ACC112 (cell line): ENCODE measurements at regions not wholly inside any gene's neighbourhood (a gene's known extent, or its start where the extent isn't known, plus 50 kb on each side); places are given as distances from the start of the nearest gene placed in this dataset.

Source experiments
- H2AFZ ChIP-seq: fragments of 200-600 bp; sonication (generic); one replicate; pipeline ENCODE4 v1.6.0; 2017; ENCODE audit warnings: antibody characterized with exemption, low read length; ENCODE audit not compliant: unreplicated experiment
- H3K27ac ChIP-seq: fragments of 200-600 bp; sonication (generic); 2 replicates; pipeline ENCODE4 v1.5.1; 2014; ENCODE audit warnings: low read depth, mild to moderate bottlenecking, antibody characterized with exemption, low read length, moderate library complexity
- H3K27me3 ChIP-seq: fragments of 200-600 bp; sonication (generic); 2 replicates; pipeline ENCODE4 v1.6.1; 2014; ENCODE audit warnings: mild to moderate bottlenecking, antibody characterized with exemption, low read length, moderate library complexity, mixed read lengths; ENCODE audit not compliant: insufficient read depth
- H3K36me3 ChIP-seq: fragments of 200-600 bp; sonication (generic); 2 replicates; pipeline ENCODE4 v1.6.1; 2016; ENCODE audit warnings: mild to moderate bottlenecking, antibody characterized with exemption, low read length, moderate library complexity, mixed read lengths; ENCODE audit not compliant: insufficient read depth
- H3K4me1 ChIP-seq: fragments of 200-600 bp; sonication (generic); one replicate; pipeline ENCODE4 v1.6.1; 2016; ENCODE audit warnings: low read length, mixed read lengths; ENCODE audit not compliant: insufficient read depth, unreplicated experiment, control insufficient read depth
- H3K4me3 ChIP-seq: fragments of 200-600 bp; sonication (generic); 2 replicates; pipeline ENCODE4 v1.5.1; 2014; ENCODE audit warnings: mild to moderate bottlenecking, low read depth, low read length
- H3K79me2 ChIP-seq: fragments of 200-600 bp; sonication (generic); one replicate; pipeline ENCODE4 v1.6.0; 2016; ENCODE audit warnings: low read length; ENCODE audit not compliant: control insufficient read depth, unreplicated experiment, insufficient read depth

DNA sequence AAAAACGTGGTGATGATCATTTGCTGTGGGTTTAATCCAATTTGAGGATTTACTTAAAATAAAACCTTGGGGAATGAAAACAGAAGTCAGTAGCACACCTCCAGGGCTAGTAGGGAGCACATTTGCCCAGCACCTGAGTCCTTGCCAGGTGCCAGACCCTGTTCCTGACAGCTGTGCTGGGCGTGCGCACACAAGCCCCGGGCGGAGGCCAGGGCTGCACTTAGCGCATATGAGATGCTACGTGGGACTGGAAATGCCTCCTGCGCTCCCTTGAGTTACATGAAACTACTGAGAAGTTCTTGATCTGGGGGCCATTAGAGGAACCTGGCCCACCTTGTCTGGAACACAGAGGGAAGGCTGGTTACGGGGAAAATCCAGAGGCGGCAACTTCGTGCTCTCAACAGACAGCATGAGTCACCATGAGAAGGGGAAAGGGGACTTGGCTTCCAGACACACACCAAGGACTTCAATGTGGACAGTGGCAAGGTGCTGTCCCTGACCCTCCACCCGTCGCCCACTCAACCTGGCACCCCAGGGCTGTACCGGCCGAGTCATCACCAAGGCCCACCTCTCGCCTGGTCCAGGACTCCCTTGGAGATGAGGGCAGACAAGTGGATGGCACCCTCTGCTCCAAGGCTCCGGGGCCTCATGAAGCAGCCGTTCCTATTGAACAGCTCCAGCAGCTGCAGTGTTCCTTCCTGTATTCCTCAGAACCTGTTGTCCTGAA lies 1468.6 kb downstream of the BRD1 start:
- no peak overlapping the region for H3K4me3 ChIP-seq
- H3K27ac ChIP-seq = no peak overlapping the region
- no peaks in the 10 kb centered on the region for H3K79me2 ChIP-seq
- no peaks in the 10 kb centered on the region for H3K27me3 ChIP-seq
- H3K36me3 ChIP-seq = no peaks in the 10 kb centered on the region
- no peaks in the 10 kb centered on the region for H3K4me1 ChIP-seq
- no peak overlapping the region for H2AFZ ChIP-seq

DNA sequence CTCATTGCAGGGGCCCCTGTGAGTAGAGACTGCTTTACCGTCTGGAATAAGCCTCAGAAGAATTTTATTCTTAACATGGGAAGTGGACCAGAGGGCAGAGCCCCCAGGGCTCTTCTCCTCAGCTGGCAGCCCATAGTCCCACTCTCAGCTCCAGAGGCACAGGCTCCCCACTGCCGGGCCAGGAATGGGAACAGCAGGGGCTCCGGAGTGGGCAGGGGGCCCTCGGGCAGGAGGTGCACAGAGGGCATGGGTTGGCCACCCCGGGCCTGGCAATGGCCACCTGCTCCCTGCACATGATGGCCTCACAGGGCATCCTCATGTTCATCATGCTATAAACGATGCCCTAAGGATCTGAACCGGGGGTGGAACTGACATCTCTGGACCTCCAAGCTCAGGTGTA lies 1469.7 kb downstream of the BRD1 start:
- Histone ChIP-seq H3K36me3 (no peaks in the 10 kb centered on the region), H3K27ac (no peak overlapping the region), H3K4me3 (no peak overlapping the region), H3K4me1 (no peaks in the 10 kb centered on the region), H2AFZ (no peak overlapping the region), H3K79me2 (no peaks in the 10 kb centered on the region), H3K27me3 (no peaks in the 10 kb centered on the region)

DNA sequence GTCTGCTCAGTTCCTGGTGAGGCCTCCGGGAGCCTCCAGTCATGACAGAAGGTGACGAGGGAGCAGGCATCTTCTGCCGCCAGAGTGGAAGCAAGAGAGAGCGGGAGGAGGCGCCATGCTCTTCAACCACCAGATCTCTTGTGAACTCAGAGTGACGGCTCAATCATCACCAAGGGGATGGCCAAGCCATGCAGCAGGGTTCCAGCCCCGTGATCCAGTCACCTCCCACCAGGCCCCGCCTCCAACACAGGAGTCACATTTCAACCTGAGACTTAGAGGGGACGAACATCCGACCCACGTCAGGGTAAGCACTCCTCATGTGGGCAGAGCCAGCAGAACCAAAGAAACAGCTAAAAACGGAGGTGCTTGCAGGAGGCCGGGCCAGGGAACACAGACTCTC lies 1470.5 kb downstream of the BRD1 start:
- no peaks in the 10 kb centered on the region for H3K4me1 ChIP-seq
- no peak overlapping the region for H2AFZ ChIP-seq
- no peak overlapping the region for H3K27ac ChIP-seq
- H3K4me3 ChIP-seq = no peak overlapping the region
- H3K27me3 ChIP-seq = no peaks in the 10 kb centered on the region
- H3K36me3 ChIP-seq = no peaks in the 10 kb centered on the region
- no peaks in the 10 kb centered on the region for H3K79me2 ChIP-seq

DNA sequence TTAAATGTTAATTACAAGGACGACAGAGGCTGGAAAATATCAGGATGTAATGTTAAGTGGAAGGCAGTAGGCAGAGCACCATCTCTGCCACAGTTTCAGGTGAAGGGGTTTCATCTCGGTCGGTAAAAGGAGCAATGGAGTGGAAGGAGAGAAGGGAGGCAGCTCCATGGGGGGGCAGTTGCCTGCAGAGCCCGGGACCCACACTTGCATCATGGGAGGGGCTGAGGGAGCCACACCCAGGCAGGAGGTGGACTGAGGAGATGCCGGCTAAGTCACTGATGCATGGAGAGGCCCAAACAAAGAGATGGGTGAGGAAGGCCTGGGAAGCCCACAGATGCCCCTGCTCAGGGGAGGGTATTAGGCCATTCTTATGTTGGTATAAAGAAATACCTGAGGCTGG lies 1470.9 kb downstream of the BRD1 start:
- no peak overlapping the region for H2AFZ ChIP-seq
- H3K79me2 ChIP-seq = no peaks in the 10 kb centered on the region
- no peak overlapping the region for H3K27ac ChIP-seq
- no peaks in the 10 kb centered on the region for H3K36me3 ChIP-seq
- no peak overlapping the region for H3K4me3 ChIP-seq
- no peaks in the 10 kb centered on the region for H3K27me3 ChIP-seq
- no peaks in the 10 kb centered on the region for H3K4me1 ChIP-seq

DNA sequence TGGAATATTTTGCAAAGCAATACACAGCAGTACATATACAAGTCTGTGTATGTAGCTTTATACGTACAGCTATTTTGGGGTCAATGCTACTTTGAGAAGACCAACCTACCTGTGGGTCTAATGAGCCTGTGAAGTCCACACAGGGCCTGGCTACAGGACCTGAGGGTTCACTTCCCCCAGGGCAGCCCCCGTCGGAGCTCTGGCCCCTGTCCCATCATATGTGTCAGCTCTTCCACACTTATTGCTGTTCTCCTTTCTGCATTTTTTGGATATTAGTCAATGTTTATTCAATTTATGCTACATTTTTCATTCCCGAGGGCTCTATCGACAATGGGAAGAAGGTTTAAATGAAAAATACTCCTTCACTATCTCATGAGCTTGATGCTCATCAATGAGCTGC lies 1473.6 kb downstream of the BRD1 start:
- Histone ChIP-seq H3K4me1 (no peaks in the 10 kb centered on the region), H3K4me3 (no peak overlapping the region), H3K27ac (no peak overlapping the region), H3K79me2 (no peaks in the 10 kb centered on the region), H3K36me3 (no peaks in the 10 kb centered on the region), H3K27me3 (no peaks in the 10 kb centered on the region), H2AFZ (no peak overlapping the region)

DNA sequence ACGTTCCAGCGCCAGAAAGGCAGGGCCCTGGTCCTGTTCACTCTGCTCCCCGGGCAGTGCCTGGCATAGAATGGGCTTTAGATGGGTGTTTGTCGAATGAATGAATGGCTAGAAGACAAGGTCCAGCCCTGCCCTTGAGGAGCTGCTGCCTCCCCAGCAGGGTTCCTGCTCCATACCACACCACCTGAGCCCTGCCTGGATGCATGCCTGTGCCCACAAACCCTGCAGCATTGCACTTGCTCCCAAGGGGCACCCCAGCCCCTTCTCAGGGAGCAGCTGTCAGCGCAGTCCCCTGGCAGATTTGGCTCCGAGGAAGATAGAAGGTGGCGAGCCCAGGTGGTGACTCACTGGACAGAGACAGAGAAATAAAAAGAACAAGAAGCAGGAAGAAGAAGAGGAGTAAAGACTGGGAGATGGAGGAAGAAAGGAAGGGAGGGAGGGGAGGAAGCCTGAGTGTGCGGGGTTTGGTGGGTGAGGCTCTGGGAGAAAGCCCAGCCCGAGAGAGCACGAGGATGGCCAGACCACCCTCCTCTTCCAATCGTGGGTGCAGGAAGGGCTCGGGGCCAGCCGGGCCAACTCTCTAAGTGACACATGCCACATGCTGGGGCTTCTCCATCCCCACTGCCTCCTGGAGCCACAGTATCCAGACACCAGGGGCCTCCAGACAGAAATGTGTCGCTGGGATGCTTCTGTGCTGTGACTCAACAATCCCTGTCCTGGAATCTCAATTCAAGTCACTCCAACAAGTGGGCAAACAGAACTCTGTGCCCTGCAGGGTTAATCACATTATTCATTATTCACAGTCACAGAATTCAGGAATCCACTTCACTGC lies 1474.3 kb downstream of the BRD1 start:
- Histone ChIP-seq H3K4me3 (no peak overlapping the region), H3K27me3 (no peaks in the 10 kb centered on the region), H3K79me2 (no peaks in the 10 kb centered on the region), H3K27ac (no peak overlapping the region), H3K4me1 (no peaks in the 10 kb centered on the region), H2AFZ (no peak overlapping the region), H3K36me3 (no peaks in the 10 kb centered on the region)

DNA sequence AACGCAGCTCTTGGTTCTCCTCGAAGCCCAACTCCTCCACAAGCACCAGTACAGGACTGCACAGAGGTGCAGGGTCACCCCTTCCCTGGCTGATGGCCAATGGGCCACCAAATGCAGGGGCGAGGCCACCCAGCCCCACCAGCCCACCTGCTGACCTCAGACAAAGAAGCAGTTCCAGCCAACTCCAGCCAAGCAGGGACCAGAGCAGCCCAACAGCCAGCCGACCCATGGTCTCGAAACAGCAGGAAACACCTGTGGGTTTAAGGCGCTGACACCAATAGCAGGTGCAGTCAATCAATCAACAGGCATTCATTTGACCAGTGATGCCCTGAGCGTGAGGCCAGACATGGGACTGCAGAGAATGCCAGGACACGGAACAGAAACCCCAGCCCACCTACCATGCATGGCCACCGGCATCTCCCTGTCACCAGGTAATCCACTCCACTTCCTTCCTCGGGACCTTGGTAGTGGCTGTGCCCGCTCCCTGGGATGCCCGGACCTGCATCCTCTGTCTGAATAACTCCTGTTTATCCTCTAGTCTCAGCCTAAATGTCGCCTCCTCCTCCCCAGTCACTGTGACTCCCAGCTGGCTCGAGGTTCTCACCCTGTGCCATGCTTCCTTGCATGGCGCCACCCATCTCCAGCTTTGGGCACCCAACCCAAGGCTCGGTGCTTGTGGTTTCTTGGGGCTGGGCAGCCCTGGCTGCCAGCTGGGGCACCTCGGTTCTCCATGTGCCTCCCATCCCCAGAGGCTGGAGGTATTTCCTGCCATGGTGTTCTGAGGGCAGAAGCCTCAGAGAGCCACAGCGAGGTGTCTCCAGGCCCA lies 1475.4 kb downstream of the BRD1 start:
- Histone ChIP-seq H3K27me3 (no peaks in the 10 kb centered on the region), H3K79me2 (no peaks in the 10 kb centered on the region), H3K4me1 (no peaks in the 10 kb centered on the region), H3K27ac (no peak overlapping the region), H2AFZ (no peak overlapping the region), H3K4me3 (no peak overlapping the region), H3K36me3 (no peaks in the 10 kb centered on the region)

DNA sequence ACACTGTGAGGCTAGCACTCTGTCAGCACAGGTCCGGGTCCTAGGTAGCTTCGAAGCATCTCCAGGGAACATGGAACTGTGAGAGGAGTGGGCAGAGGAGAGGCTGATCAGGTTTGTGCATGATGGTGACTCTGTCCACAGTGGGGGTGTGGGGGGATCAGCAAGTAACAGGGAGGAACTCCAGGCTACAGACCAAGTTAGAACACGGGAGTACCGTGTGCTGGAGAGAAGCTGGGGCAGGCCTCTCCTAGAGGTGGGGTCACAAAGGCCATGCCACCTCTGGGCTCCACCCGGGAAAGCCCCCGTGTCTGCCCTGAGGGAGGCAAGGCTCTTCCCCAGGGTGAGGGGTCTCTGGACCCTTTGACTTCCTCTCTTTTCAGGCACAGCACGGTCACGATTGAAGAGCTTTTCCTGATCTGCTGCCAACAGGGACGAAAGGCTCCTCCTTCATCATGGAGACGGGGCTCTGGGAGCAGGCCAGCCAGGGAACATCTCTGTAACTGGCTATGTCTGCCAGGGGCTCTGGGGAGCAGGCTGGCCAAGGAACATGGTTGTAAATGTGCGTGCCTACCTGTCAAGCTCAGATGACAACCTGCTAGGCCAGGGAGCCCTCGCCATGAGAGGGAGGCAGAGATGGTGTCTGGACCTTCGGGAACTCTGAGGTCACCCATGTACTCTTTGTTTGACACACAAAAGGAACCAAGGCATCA lies 1476.1 kb downstream of the BRD1 start:
- Histone ChIP-seq H3K4me3 (no peak overlapping the region), H3K27me3 (no peaks in the 10 kb centered on the region), H3K36me3 (no peaks in the 10 kb centered on the region), H2AFZ (no peak overlapping the region), H3K4me1 (no peaks in the 10 kb centered on the region), H3K79me2 (no peaks in the 10 kb centered on the region), H3K27ac (no peak overlapping the region)

DNA sequence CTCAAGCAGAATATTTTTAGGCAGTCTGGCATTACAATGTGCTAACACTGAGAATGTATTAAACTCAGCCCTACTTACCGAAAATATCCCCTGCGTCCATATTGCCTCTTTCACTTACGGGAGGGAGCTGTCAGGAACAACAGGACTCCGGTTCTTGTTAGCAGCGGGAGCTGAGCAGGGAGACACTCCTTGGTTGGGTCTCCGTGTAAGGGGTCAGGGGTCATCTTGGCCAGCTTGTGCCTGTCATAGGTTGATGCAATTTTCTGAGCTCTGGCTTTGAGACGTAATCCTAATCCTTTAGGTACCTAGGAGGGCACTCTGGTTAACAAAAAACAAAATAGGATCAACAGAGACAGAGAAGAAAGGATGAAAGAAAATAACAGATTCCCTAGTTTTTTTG lies 1477.2 kb downstream of the BRD1 start:
- H3K4me1 ChIP-seq = no peaks in the 10 kb centered on the region
- no peaks in the 10 kb centered on the region for H3K27me3 ChIP-seq
- no peak overlapping the region for H2AFZ ChIP-seq
- no peak overlapping the region for H3K4me3 ChIP-seq
- no peak overlapping the region for H3K27ac ChIP-seq
- H3K79me2 ChIP-seq = no peaks in the 10 kb centered on the region
- H3K36me3 ChIP-seq = no peaks in the 10 kb centered on the region

DNA sequence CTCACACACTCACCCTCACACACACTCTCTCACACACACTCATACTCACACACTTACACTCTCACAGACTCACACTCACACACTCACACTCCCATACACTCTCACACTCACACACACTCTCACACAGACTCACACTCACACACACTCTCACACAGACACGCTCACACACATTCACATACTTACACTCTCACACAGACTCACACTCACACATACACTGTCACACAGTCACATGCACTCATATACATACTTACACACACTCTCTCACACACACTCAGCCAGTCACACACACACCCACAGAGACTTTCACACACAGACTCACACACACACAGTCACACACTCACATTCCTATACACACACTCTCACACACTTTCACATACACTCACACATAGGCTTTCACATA lies 1478.8 kb downstream of the BRD1 start:
- H3K27ac ChIP-seq = no peak overlapping the region
- H3K4me1 ChIP-seq = no peaks in the 10 kb centered on the region
- H3K4me3 ChIP-seq = no peak overlapping the region
- H3K36me3 ChIP-seq = no peaks in the 10 kb centered on the region
- no peaks in the 10 kb centered on the region for H3K79me2 ChIP-seq
- no peaks in the 10 kb centered on the region for H3K27me3 ChIP-seq
- no peak overlapping the region for H2AFZ ChIP-seq
